Nephron progenitor cell (in vitro differentiated cells): ENCODE measurements at regions not wholly inside any gene's neighbourhood (a gene's known extent, or its start where the extent isn't known, plus 50 kb on each side); places are given as distances from the start of the nearest gene placed in this dataset.

Experiments used
- DNase-seq: peaks from one replicate; pipeline ENCODE4 v3.0.0; 2021
- H3K27ac Mint-ChIP-seq: 2 replicates; pipeline ENCODE4 v1.8.0; 2021; ENCODE audit warnings: mild to moderate bottlenecking, moderate library complexity, mixed read lengths
- H3K27me3 Mint-ChIP-seq: 2 replicates; pipeline ENCODE4 v1.8.0; 2021; ENCODE audit warnings: mild to moderate bottlenecking, low read depth, mixed read lengths; ENCODE audit not compliant: poor library complexity
- H3K36me3 Mint-ChIP-seq: 2 replicates; pipeline ENCODE4 v1.8.0; 2021; ENCODE audit warnings: low read depth, mixed read lengths
- H3K4me1 Mint-ChIP-seq: 2 replicates; pipeline ENCODE4 v1.8.0; 2021; ENCODE audit warnings: mixed read lengths
- H3K4me3 Mint-ChIP-seq: 2 replicates; pipeline ENCODE4 v1.8.0; 2021; ENCODE audit warnings: mild to moderate bottlenecking, moderate library complexity, mixed read lengths
- H3K9me3 Mint-ChIP-seq: 2 replicates; pipeline ENCODE4 v1.8.0; 2021; ENCODE audit warnings: mild to moderate bottlenecking, moderate library complexity, mixed read lengths
- CTCF ChIP-seq: fragments of 200-600 bp; sonication (generic); IDR thresholded peaks from 2 replicates; pipeline ENCODE4 v1.5.0; 2021; ENCODE audit warnings: antibody characterized with exemption

GRCh38 chr2:80830891-80831290 is 526.3 kb upstream of the LRRTM1 start:
- Mint-ChIP-seq H3K4me1 (no peaks in the 10 kb centered on the region), H3K36me3 (no peaks in the 10 kb centered on the region), H3K27ac (no peak overlapping the region), H3K9me3 (no peaks in the 10 kb centered on the region), H3K27me3 (peaks cover 3% of the 10 kb centered on the region), H3K4me3 (no peak overlapping the region)
- TF ChIP-seq CTCF, result no peak
- no peak for DNase-seq

- DNase-seq, result no peak
- Mint-ChIP-seq H3K27ac (no peak overlapping the region), H3K36me3 (no peaks in the 10 kb centered on the region), H3K9me3 (peaks cover 24% of the 10 kb centered on the region), H3K4me3 (no peak overlapping the region), H3K4me1 (no peaks in the 10 kb centered on the region), H3K27me3 (no peaks in the 10 kb centered on the region)
- no peak for TF ChIP-seq CTCF
These were observed 518.4 kb upstream of the LRRTM1 start for GRCh38 chr2:80822999-80823398.

GRCh38 chr2:80815259-80815658 is 510.7 kb upstream of the LRRTM1 start:
- H3K36me3 Mint-ChIP-seq, result no peaks in the 10 kb centered on the region
- DNase-seq, result no peak

GRCh38 chr2:80786584-80786983 is 482.0 kb upstream of the LRRTM1 start:
- peaks cover 5% of the 10 kb centered on the region for H3K36me3 Mint-ChIP-seq
- H3K4me1 Mint-ChIP-seq, result no peaks in the 10 kb centered on the region
- no peak for TF ChIP-seq CTCF
- H3K27ac Mint-ChIP-seq, result no peak overlapping the region
- H3K9me3 Mint-ChIP-seq, result peaks cover 15% of the 10 kb centered on the region
- H3K4me3 Mint-ChIP-seq, result no peak overlapping the region
- no peak for DNase-seq
- H3K27me3 Mint-ChIP-seq, result no peaks in the 10 kb centered on the region

More at GRCh38 chr2:80815259-80815658, 510.7 kb upstream of the LRRTM1 start:
- Mint-ChIP-seq H3K9me3 (peaks cover 46% of the 10 kb centered on the region), H3K27ac (no peak overlapping the region), H3K27me3 (no peaks in the 10 kb centered on the region), H3K4me3 (no peak overlapping the region), H3K4me1 (no peaks in the 10 kb centered on the region)
- no peak for TF ChIP-seq CTCF

GRCh38 chr2:80778704-80779103 is 474.2 kb upstream of the LRRTM1 start:
- peaks cover 7% of the 10 kb centered on the region for H3K27me3 Mint-ChIP-seq
- peaks cover 17% of the 10 kb centered on the region for H3K9me3 Mint-ChIP-seq
- no peak for DNase-seq
- H3K36me3 Mint-ChIP-seq, result peaks cover 5% of the 10 kb centered on the region
- H3K27ac Mint-ChIP-seq, result no peak overlapping the region
- H3K4me1 Mint-ChIP-seq, result no peaks in the 10 kb centered on the region
- no peak for TF ChIP-seq CTCF
- no peak overlapping the region for H3K4me3 Mint-ChIP-seq

- no peak for TF ChIP-seq CTCF
- peaks cover 3% of the 10 kb centered on the region for H3K9me3 Mint-ChIP-seq
- H3K4me3 Mint-ChIP-seq, result no peak overlapping the region
- no peaks in the 10 kb centered on the region for H3K27me3 Mint-ChIP-seq
- H3K4me1 Mint-ChIP-seq, result peaks cover 10% of the 10 kb centered on the region
- peak overlapping the region; percentile 24 for H3K27ac Mint-ChIP-seq
- no peak for DNase-seq
- H3K36me3 Mint-ChIP-seq, result no peaks in the 10 kb centered on the region
These were observed 444.0 kb upstream of the LRRTM1 start for GRCh38 chr2:80748592-80748991.
